Endothelial cell of umbilical vein (primary cell): ENCODE measurements at regions not wholly inside any gene's neighbourhood (a gene's known extent, or its start where the extent isn't known, plus 50 kb on each side); places are given as distances from the start of the nearest gene placed in this dataset.

ENCODE experiments used
- CTCF ChIP-seq, 2 donors: IDR thresholded peaks; 1 replicate in 1 of 2; 2 replicates in 1 of 2; pipeline ENCODE4 v1.5.1; 2011; ENCODE audit warnings: low read length in 2 of 2, mild to moderate bottlenecking in 2 of 2, moderate library complexity in 2 of 2, control low read depth in 1 of 2, inconsistent platforms in 1 of 2, low read depth in 1 of 2; ENCODE audit not compliant: insufficient read depth in 1 of 2; ENCODE audit errors: extremely low read depth in 1 of 2
- EZH2 ChIP-seq: IDR thresholded peaks from 2 replicates; pipeline ENCODE4 v1.6.1; 2012; ENCODE audit warnings: borderline replicate concordance, low read depth, mild to moderate bottlenecking, moderate library complexity, low read length, inconsistent platforms; ENCODE audit not compliant: severe bottlenecking
- FOS ChIP-seq: IDR thresholded peaks from 2 replicates; pipeline ENCODE4 v1.6.1; 2011; ENCODE audit warnings: mild to moderate bottlenecking, low read length, moderate library complexity, borderline replicate concordance; ENCODE audit not compliant: insufficient read depth
- GATA2 ChIP-seq: IDR thresholded peaks from 2 replicates; pipeline ENCODE4 v1.7.0; 2011; ENCODE audit warnings: low read depth, mild to moderate bottlenecking, moderate library complexity, mixed read lengths, low read length; ENCODE audit not compliant: insufficient read length, insufficient read depth
- JUN ChIP-seq: IDR thresholded peaks from 2 replicates; pipeline ENCODE4 v1.6.1; 2011; ENCODE audit warnings: borderline replicate concordance, low read depth; ENCODE audit not compliant: insufficient read length, insufficient read depth
- MAX ChIP-seq: IDR thresholded peaks from 2 replicates; pipeline ENCODE4 v1.6.1; 2011; ENCODE audit not compliant: insufficient read depth, insufficient read length
- MYC ChIP-seq: IDR thresholded peaks from one replicate; pipeline ENCODE4 v1.6.1; 2011; ENCODE audit warnings: mild to moderate bottlenecking, low read depth, low read length
- POLR2A ChIP-seq: IDR thresholded peaks from 2 replicates; pipeline ENCODE4 v1.6.1; 2012; ENCODE audit warnings: low read depth, mild to moderate bottlenecking, control low read depth, low read length
- POLR2AphosphoS5 ChIP-seq: IDR thresholded peaks from 2 replicates; pipeline ENCODE4 v1.6.1; 2012; ENCODE audit warnings: low read depth, mild to moderate bottlenecking, control low read depth, low read length, moderate library complexity; ENCODE audit not compliant: insufficient read depth

GRCh38 chr7:54932818-54933543 lies 85.8 kb upstream of the EGFR start:
- no peak for TF ChIP-seq POLR2AphosphoS5
- TF ChIP-seq CTCF (IDR thresholded peaks at IDR 0.05; ENCODE audit: extremely low read depth in 1 of 2, insufficient read depth in 1 of 2, low read depth in 1 of 2, low read length in 2 of 2) = no peak
- no peak for TF ChIP-seq EZH2
- no peak for TF ChIP-seq JUN
- no peak for TF ChIP-seq MAX
- no peak for TF ChIP-seq POLR2A
- no peak for TF ChIP-seq FOS
- TF ChIP-seq GATA2 = no peak
- no peak for TF ChIP-seq MYC
